GM23338 (cell line): ENCODE measurements at regions not wholly inside any gene's neighbourhood (a gene's known extent, or its start where the extent isn't known, plus 50 kb on each side); places are given as distances from the start of the nearest gene placed in this dataset.

Experiments used
- CTCF ChIP-seq, 2 experiments: fragments of 200-600 bp in 1 of 2; sonication (generic) in 1 of 2; conservative IDR thresholded peaks; 2 replicates each; pipeline versions ENCODE4 v1.5.1 to v1.6.1; 2016 to 2017; ENCODE audit warnings: antibody characterized with exemption in 2 of 2, low read depth in 2 of 2, mild to moderate bottlenecking in 2 of 2, moderate library complexity in 1 of 2
- EZH2 ChIP-seq: fragments of 200-600 bp; sonication (generic); IDR thresholded peaks from one replicate; pipeline ENCODE4 v1.8.0; 2017; ENCODE audit warnings: antibody characterized with exemption, mild to moderate bottlenecking, low read depth; ENCODE audit not compliant: unreplicated experiment
- EZH2phosphoT487 ChIP-seq: fragments of 200-600 bp; sonication (generic); IDR thresholded peaks from one replicate; pipeline ENCODE4 v1.8.1; 2018; ENCODE audit warnings: antibody characterized with exemption; ENCODE audit not compliant: unreplicated experiment

- TF ChIP-seq EZH2 (no peak), CTCF (conservative IDR thresholded peaks at IDR 0.05; ENCODE audit: low read depth in 2 of 2) (no peak), EZH2phosphoT487 (no peak)
These were observed 215.9 kb upstream of the RRP15 start for GRCh38 chr1:218069180-218069579.
